ENCODE measurements at regions not wholly inside any gene's neighbourhood (a gene's known extent, or its start where the extent isn't known, plus 50 kb on each side); places are given as distances from the start of the nearest gene placed in this dataset.

- Mint-ChIP-seq H3K36me3 (no peaks in the 10 kb centered on the region), H3K4me3 (no peak overlapping the region), H3K9me3 (peaks cover 2% of the 10 kb centered on the region), H3K27ac (no peak overlapping the region), H3K27me3 (peaks cover 94% of the 10 kb centered on the region), H3K4me1 (peaks cover 52% of the 10 kb centered on the region)
- DNase-seq, result no peak
These were observed 332.8 kb downstream of the MAF start for GRCh38 chr16:79267781-79268180.

GRCh38 chr16:79267146-79267545, 333.4 kb downstream of the MAF start:
- no peak for DNase-seq
- H3K27ac Mint-ChIP-seq, result no peak overlapping the region
- no peaks in the 10 kb centered on the region for H3K9me3 Mint-ChIP-seq
- peaks cover 95% of the 10 kb centered on the region for H3K27me3 Mint-ChIP-seq
- H3K36me3 Mint-ChIP-seq, result no peaks in the 10 kb centered on the region
- H3K4me1 Mint-ChIP-seq, result peaks cover 48% of the 10 kb centered on the region
- no peak overlapping the region for H3K4me3 Mint-ChIP-seq

GRCh38 chr16:79265701-79266100, 334.8 kb downstream of the MAF start:
- Mint-ChIP-seq H3K4me1 (peaks cover 37% of the 10 kb centered on the region), H3K36me3 (no peaks in the 10 kb centered on the region), H3K27ac (no peak overlapping the region), H3K27me3 (peaks cover 96% of the 10 kb centered on the region), H3K9me3 (no peaks in the 10 kb centered on the region), H3K4me3 (no peak overlapping the region)
- no peak for DNase-seq

- H3K27ac Mint-ChIP-seq, result no peak overlapping the region
- no peaks in the 10 kb centered on the region for H3K36me3 Mint-ChIP-seq
- no peak for DNase-seq
- H3K4me3 Mint-ChIP-seq, result no peak overlapping the region
- H3K9me3 Mint-ChIP-seq, result no peaks in the 10 kb centered on the region
- H3K4me1 Mint-ChIP-seq, result peaks cover 32% of the 10 kb centered on the region
- H3K27me3 Mint-ChIP-seq, result peaks cover 93% of the 10 kb centered on the region
These were observed 335.3 kb downstream of the MAF start for GRCh38 chr16:79265196-79265595.

- no peaks in the 10 kb centered on the region for H3K9me3 Mint-ChIP-seq
- no peaks in the 10 kb centered on the region for H3K36me3 Mint-ChIP-seq
- H3K27me3 Mint-ChIP-seq, result peaks cover 96% of the 10 kb centered on the region
- DNase-seq, result no peak
- no peak overlapping the region for H3K4me3 Mint-ChIP-seq
- no peak overlapping the region for H3K27ac Mint-ChIP-seq
- H3K4me1 Mint-ChIP-seq, result peaks cover 24% of the 10 kb centered on the region
These were observed 336.1 kb downstream of the MAF start for GRCh38 chr16:79264237-79265109.

GRCh38 chr16:79263425-79263824, 337.1 kb downstream of the MAF start:
- Mint-ChIP-seq H3K9me3 (no peaks in the 10 kb centered on the region), H3K27me3 (peaks cover 98% of the 10 kb centered on the region), H3K36me3 (no peaks in the 10 kb centered on the region), H3K4me1 (peaks cover 14% of the 10 kb centered on the region), H3K27ac (no peak overlapping the region), H3K4me3 (no peak overlapping the region)
- DNase-seq, result no peak

All from activated naive CD8-positive, alpha-beta T cell treated with anti-CD3 and anti-CD28 coated beads for 36 hours (primary cell).